ENCODE measurements at regions not wholly inside any gene's neighbourhood (a gene's known extent, or its start where the extent isn't known, plus 50 kb on each side); places are given as distances from the start of the nearest gene placed in this dataset.

- Histone ChIP-seq H3K9me3 (no peaks in the 10 kb centered on the region), H3K4me3 (no peak overlapping the region), H3K36me3 (no peaks in the 10 kb centered on the region), H3K27me3 (ENCODE audit: low read depth) (no peaks in the 10 kb centered on the region), H3K4me1 (peaks cover 4% of the 10 kb centered on the region), H3K27ac (no peak overlapping the region)
- no peak for TF ChIP-seq CTCF (IDR thresholded peaks at IDR 0.05)
- no peak for DNase-seq
- intact Hi-C loops (cut with DNase I): no loop called here
- no peak for ATAC-seq
Observed at GRCh38 chr2:226424971-226425370, 374.6 kb downstream of the IRS1 start.

GRCh38 chr2:226423498-226423960 lies 376.1 kb downstream of the IRS1 start:
- intact Hi-C loops (cut with DNase I): no loop called here
- Histone ChIP-seq H3K4me1 (peaks cover 4% of the 10 kb centered on the region), H3K27ac (no peak overlapping the region), H3K4me3 (no peak overlapping the region), H3K36me3 (no peaks in the 10 kb centered on the region), H3K9me3 (no peaks in the 10 kb centered on the region), H3K27me3 (ENCODE audit: low read depth) (no peaks in the 10 kb centered on the region)
- ATAC-seq (peak; percentile 65 to 75), DNase-seq (peak; percentile 58)
- TF ChIP-seq CTCF (IDR thresholded peaks at IDR 0.05): no peak

GRCh38 chr2:226420646-226421045 lies 379.0 kb downstream of the IRS1 start:
- Histone ChIP-seq H3K27ac (no peak overlapping the region), H3K4me1 (peaks cover 4% of the 10 kb centered on the region), H3K4me3 (no peak overlapping the region), H3K27me3 (ENCODE audit: low read depth) (no peaks in the 10 kb centered on the region), H3K36me3 (no peaks in the 10 kb centered on the region), H3K9me3 (no peaks in the 10 kb centered on the region)
- intact Hi-C loops (cut with DNase I): no loop called here
- TF ChIP-seq CTCF (IDR thresholded peaks at IDR 0.05): no peak
- DNase-seq (no peak), ATAC-seq (no peak)

- no peaks in the 10 kb centered on the region for H3K9me3 ChIP-seq
- no peak overlapping the region for H3K27ac ChIP-seq
- H3K4me1 ChIP-seq: peaks cover 4% of the 10 kb centered on the region
- no peaks in the 10 kb centered on the region for H3K27me3 ChIP-seq (ENCODE audit: low read depth)
- ATAC-seq (no peak), DNase-seq (no peak)
- no peak for TF ChIP-seq CTCF (IDR thresholded peaks at IDR 0.05)
- intact Hi-C loops (cut with DNase I): no loop called here
- no peak overlapping the region for H3K4me3 ChIP-seq
- no peaks in the 10 kb centered on the region for H3K36me3 ChIP-seq
Observed at GRCh38 chr2:226418521-226418920, 381.1 kb downstream of the IRS1 start.

- no peak overlapping the region for H3K4me3 ChIP-seq
- no peaks in the 10 kb centered on the region for H3K9me3 ChIP-seq
- H3K36me3 ChIP-seq: no peaks in the 10 kb centered on the region
- no peak overlapping the region for H3K27ac ChIP-seq
- H3K27me3 ChIP-seq (ENCODE audit: low read depth): no peaks in the 10 kb centered on the region
- ATAC-seq (no peak), DNase-seq (no peak)
- no peaks in the 10 kb centered on the region for H3K4me1 ChIP-seq
- TF ChIP-seq CTCF (IDR thresholded peaks at IDR 0.05): no peak
- intact Hi-C loops (cut with DNase I): no loop called here
Observed at GRCh38 chr2:226414335-226414734, 385.3 kb downstream of the IRS1 start.
